ENCODE measurements at regions not wholly inside any gene's neighbourhood (a gene's known extent, or its start where the extent isn't known, plus 50 kb on each side); places are given as distances from the start of the nearest gene placed in this dataset.

GRCh38 chr13:57018915-57019314 lies 121.8 kb upstream of the PRR20A start:
- TF ChIP-seq, protein P1, sequence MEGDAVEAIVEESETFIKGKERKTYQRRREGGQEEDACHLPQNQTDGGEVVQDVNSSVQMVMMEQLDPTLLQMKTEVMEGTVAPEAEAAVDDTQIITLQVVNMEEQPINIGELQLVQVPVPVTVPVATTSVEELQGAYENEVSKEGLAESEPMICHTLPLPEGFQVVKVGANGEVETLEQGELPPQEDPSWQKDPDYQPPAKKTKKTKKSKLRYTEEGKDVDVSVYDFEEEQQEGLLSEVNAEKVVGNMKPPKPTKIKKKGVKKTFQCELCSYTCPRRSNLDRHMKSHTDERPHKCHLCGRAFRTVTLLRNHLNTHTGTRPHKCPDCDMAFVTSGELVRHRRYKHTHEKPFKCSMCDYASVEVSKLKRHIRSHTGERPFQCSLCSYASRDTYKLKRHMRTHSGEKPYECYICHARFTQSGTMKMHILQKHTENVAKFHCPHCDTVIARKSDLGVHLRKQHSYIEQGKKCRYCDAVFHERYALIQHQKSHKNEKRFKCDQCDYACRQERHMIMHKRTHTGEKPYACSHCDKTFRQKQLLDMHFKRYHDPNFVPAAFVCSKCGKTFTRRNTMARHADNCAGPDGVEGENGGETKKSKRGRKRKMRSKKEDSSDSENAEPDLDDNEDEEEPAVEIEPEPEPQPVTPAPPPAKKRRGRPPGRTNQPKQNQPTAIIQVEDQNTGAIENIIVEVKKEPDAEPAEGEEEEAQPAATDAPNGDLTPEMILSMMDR (IDR thresholded peaks at IDR 0.05), result no peak
- TF ChIP-seq POLR2A (IDR thresholded peaks at IDR 0.05), result no peak
- intact Hi-C loops (cut with DNase I), result no loop called here
- Histone ChIP-seq H3K27ac (no peak overlapping the region), H3K27me3 (no peaks in the 10 kb centered on the region), H3K4me1 (replicated peaks in 1 of 2) (no peaks in the 10 kb centered on the region), H3K9me3 (replicated peaks in 1 of 3) (no peaks in the 10 kb centered on the region), H3K4me3 (no peak overlapping the region), H3K36me3 (replicated peaks in 1 of 2) (no peaks in the 10 kb centered on the region)
- DNase-seq, result no peak
- 69 to 75% (median 72%) methylated on average over 8 of the region's 8 CpGs for WGBS, 4 donors

DNA sequence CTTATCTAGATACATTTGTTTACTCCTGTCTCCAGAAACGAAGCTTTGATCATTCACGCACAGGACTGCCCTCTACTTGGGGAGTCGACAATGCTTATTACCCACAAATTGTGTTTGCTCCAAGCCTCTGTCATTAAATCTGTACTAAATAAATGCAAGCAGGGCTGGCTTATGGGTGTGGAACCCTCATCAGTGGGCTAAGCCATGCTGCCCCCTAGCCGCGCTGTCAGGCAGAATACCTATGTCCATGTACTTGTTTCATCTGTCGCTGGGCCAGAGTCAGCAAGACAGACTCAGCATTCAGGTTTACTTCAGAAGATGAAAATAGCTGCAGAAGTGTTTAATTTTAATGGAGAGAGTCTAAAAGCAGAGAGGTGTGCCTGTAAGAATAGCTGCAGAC lies 110.0 kb upstream of the PRR20A start:
- WGBS, 4 donors, result 91 to 96% (median 93%) methylated on average over 6 of the region's 6 CpGs
- TF ChIP-seq, protein P1 (IDR thresholded peaks at IDR 0.05), result no peak
- no peak for TF ChIP-seq POLR2A (IDR thresholded peaks at IDR 0.05)
- Histone ChIP-seq H3K27ac (no peak overlapping the region), H3K4me3 (no peak overlapping the region), H3K9me3 (replicated peaks in 1 of 3) (no peaks in the 10 kb centered on the region), H3K4me1 (replicated peaks in 1 of 2) (no peaks in the 10 kb centered on the region), H3K36me3 (replicated peaks in 1 of 2) (no peaks in the 10 kb centered on the region), H3K27me3 (no peaks in the 10 kb centered on the region)
- DNase-seq, result no peak
- intact Hi-C loops (cut with DNase I), result no loop called here

GRCh38 chr13:57036290-57036689 lies 104.4 kb upstream of the PRR20A start:
- no peak for DNase-seq
- 79 to 82% (median 81%) methylated on average over 4 of the region's 4 CpGs for WGBS, 4 donors

DNA sequence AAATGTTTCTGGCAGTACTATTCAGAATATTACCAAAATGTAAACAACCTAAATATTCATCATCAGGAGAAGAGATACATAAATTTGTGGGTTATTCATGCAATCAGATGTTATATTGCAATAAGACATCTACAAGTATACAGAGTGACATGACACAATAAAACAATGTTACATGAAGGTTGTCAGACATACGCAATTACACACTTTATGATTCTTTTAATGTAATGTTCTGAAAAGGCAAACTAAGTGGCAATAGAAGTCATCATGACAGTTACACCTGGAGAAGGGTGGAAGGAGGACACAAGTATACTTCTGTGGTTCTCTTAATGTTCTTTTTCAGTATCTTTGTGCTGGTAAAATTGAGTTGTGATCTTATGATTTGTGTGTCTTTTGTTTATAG lies 95.8 kb upstream of the PRR20A start:
- H3K36me3 ChIP-seq (replicated peaks in 1 of 2), result no peaks in the 10 kb centered on the region
- no peak overlapping the region for H3K4me3 ChIP-seq
- no peaks in the 10 kb centered on the region for H3K9me3 ChIP-seq (replicated peaks in 1 of 3)
- WGBS, 4 donors, result 76 to 89% (median 86%) methylated on average over 1 of the region's 1 CpG
- no peak for DNase-seq
- H3K27me3 ChIP-seq, result no peaks in the 10 kb centered on the region
- no peak for TF ChIP-seq POLR2A (IDR thresholded peaks at IDR 0.05)
- TF ChIP-seq, protein P1 (IDR thresholded peaks at IDR 0.05), result no peak
- no peaks in the 10 kb centered on the region for H3K4me1 ChIP-seq (replicated peaks in 1 of 2)
- no peak overlapping the region for H3K27ac ChIP-seq
- intact Hi-C loops (cut with DNase I), result no loop called here

More at GRCh38 chr13:57036290-57036689, 104.4 kb upstream of the PRR20A start:
- intact Hi-C loops (cut with DNase I), result no loop called here
- no peaks in the 10 kb centered on the region for H3K36me3 ChIP-seq (replicated peaks in 1 of 2)
- no peaks in the 10 kb centered on the region for H3K27me3 ChIP-seq
- no peak overlapping the region for H3K27ac ChIP-seq
- H3K9me3 ChIP-seq (replicated peaks in 1 of 3), result no peaks in the 10 kb centered on the region
- H3K4me3 ChIP-seq, result no peak overlapping the region
- no peaks in the 10 kb centered on the region for H3K4me1 ChIP-seq (replicated peaks in 1 of 2)
- TF ChIP-seq POLR2A (IDR thresholded peaks at IDR 0.05), result no peak
- TF ChIP-seq, protein P1 (IDR thresholded peaks at IDR 0.05), result no peak
